AG04450 (cell line): ENCODE measurements at regions not wholly inside any gene's neighbourhood (a gene's known extent, or its start where the extent isn't known, plus 50 kb on each side); places are given as distances from the start of the nearest gene placed in this dataset.

Source experiments
- CTCF ChIA-PET: fragments of 300-600, 350-600 bp; formaldehyde crosslinking; extraction: SDS; loops from one replicate; lab custom pipeline; 2022; ENCODE audit warnings: antibody characterized with exemption, inconsistent platforms; lab: Charles Lee
- POLR2A ChIA-PET: fragments of 350-600 bp; formaldehyde crosslinking; extraction: SDS; loops from one replicate; lab custom pipeline; 2021; ENCODE audit warnings: antibody characterized with exemption, inconsistent platforms; lab: Yijun Ruan, JAX
- DNase-seq: peaks from one replicate; pipeline ENCODE4 v3.0.0-alpha.2; 2011; ENCODE audit warnings: low read depth, low spot score
- H3K27ac ChIP-seq: one replicate; pipeline ENCODE4 v1.5.1; 2012; ENCODE audit warnings: low read depth, low read length, control low read depth
- H3K27me3 ChIP-seq: one replicate; pipeline ENCODE4 v1.6.0; 2012; ENCODE audit warnings: low read length; ENCODE audit not compliant: control insufficient read depth, insufficient read depth
- H3K4me3 ChIP-seq: 2 replicates; pipeline ENCODE4 v1.5.1; 2011; ENCODE audit warnings: mild to moderate bottlenecking, low read depth, low read length, control low read depth
- H3K9me3 ChIP-seq: 2 replicates; pipeline ENCODE4 v1.5.1; 2012; ENCODE audit warnings: low read length; ENCODE audit not compliant: control insufficient read depth, insufficient read depth
- TF ChIP-seq, protein P1 (sequence below): IDR thresholded peaks from 2 replicates; pipeline ENCODE4 v1.5.1; 2011; ENCODE audit warnings: low read depth, low read length, control low read depth, inconsistent platforms

DNA sequence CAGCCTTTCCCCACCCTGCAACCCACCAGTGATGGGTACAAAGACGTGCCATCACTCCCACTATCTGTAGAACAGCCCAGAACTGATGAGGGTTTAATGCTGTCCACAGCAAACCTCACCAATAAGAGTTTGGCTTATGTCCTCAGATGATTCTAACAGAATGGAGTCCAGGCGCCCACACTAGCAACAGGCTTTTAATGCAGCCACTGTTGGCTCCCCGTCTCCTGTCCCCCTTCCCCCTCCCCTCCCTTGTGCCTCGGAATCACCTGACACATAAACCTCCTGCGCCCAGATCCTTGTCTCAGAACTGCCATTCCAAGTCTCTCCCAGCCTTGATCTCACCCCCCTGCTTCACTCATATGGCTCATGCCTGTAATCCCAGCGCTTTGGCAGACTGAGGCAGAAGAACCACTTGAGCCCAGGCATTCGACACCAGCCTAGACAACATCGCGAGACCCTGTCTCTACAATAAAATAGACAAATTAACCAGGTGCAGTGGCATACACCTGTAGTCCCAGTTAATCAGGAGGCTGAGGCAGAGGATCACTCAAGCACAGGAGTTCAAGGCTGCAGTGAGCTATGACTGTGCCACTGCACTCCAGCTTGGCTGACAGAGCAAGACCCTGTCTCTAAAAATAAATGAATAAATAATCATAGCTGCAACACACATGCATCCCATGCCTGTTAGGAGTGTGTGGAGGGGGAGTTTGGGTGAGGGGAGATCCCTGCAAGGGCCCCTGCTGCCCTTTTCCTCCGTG is 85.6 kb downstream of the SNX5 start:
- Histone ChIP-seq H3K9me3 (peaks cover 7% of the 10 kb centered on the region), H3K27me3 (no peaks in the 10 kb centered on the region), H3K4me3 (no peak overlapping the region), H3K27ac (no peak overlapping the region)
- CTCF ChIA-PET: interaction anchor here (1.0 to 2.1 kb wide), 2 partner anchors 15 to 379 kb away, joined by 5 to 8 read pairs; no protein-coding TSS in a partner anchor
- POLR2A ChIA-PET: no interaction called here
- DNase-seq: no peak
- TF ChIP-seq, protein P1, sequence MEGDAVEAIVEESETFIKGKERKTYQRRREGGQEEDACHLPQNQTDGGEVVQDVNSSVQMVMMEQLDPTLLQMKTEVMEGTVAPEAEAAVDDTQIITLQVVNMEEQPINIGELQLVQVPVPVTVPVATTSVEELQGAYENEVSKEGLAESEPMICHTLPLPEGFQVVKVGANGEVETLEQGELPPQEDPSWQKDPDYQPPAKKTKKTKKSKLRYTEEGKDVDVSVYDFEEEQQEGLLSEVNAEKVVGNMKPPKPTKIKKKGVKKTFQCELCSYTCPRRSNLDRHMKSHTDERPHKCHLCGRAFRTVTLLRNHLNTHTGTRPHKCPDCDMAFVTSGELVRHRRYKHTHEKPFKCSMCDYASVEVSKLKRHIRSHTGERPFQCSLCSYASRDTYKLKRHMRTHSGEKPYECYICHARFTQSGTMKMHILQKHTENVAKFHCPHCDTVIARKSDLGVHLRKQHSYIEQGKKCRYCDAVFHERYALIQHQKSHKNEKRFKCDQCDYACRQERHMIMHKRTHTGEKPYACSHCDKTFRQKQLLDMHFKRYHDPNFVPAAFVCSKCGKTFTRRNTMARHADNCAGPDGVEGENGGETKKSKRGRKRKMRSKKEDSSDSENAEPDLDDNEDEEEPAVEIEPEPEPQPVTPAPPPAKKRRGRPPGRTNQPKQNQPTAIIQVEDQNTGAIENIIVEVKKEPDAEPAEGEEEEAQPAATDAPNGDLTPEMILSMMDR: no peak

DNA sequence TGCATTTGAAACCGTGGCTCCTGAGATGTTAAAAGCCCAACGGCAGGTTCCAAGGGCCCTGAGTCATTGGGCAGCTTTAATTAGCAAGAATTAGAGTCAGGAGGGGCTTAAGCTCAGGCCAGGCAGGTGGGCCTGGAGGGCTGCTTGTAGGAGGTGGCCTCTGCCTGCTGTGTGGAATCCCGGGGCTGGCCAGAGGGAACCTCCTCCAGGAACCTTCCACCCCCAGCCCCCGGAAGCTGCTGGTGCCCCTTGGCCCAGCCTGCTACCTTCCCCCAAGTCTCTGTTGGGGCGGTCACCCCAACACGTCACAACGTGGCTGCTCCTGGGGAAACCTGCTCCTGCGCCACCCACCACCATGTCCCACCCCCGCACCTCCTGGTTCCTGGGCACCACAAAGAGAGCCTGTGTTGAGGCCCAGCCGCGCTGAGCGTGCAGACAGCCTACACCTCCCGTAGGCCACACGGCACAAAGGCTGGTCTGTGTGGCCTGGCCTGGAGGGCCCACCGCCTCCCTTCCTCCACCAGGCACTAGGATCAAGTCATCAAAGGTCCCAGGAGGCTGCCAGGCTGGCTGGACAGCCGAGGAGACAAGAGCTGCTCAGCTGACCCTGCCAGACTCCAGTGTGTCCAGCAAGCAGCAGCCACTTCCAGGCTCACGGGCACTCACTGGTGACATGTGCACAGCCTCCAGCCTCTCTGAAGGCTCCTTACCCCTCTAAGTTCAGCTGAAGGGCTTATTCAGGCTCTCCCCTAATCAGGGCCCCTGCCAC is 86.3 kb downstream of the SNX5 start:
- ChIA-PET CTCF (interaction anchor here (1.0 to 2.1 kb wide), 3 partner anchors 15 to 378 kb away, joined by 4 to 8 read pairs (median 5); no protein-coding TSS in a partner anchor), POLR2A (interaction anchor here (1.3 kb wide), 1 partner anchor 40 kb away, joined by 4 read pairs; no protein-coding TSS in a partner anchor)
- no peak overlapping the region for H3K4me3 ChIP-seq
- peaks cover 4% of the 10 kb centered on the region; the same call in 1 of the 2 replicates for H3K9me3 ChIP-seq
- no peak overlapping the region for H3K27ac ChIP-seq
- no peak for DNase-seq
- no peaks in the 10 kb centered on the region for H3K27me3 ChIP-seq
- TF ChIP-seq, protein P1: no peak

DNA sequence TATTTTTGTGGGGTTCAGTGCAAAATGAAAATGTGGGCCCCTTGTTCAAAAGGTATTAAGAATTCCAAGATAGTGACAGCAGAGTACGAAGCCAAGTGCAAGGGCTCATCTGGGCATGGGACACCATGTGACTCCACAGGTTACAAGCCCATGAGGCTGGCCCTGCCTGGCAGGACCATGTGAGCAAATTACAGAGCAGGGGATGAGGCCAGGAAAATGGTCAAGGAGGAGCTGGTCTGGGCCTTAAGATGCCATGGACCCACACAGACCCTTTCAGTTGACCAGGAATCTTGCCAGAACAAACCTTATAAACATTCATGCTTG is 86.9 kb downstream of the SNX5 start:
- POLR2A ChIA-PET: interaction anchor here (1.3 kb wide), 1 partner anchor 40 kb away, joined by 4 read pairs; no protein-coding TSS in a partner anchor
- Histone ChIP-seq H3K27me3 (no peaks in the 10 kb centered on the region), H3K9me3 (peaks cover 4% of the 10 kb centered on the region; the same call in 1 of the 2 replicates), H3K27ac (no peak overlapping the region), H3K4me3 (no peak overlapping the region)
- TF ChIP-seq, protein P1: no peak
- DNase-seq: no peak
- CTCF ChIA-PET: interaction anchor here (1.5 kb wide), 1 partner anchor 199 kb away, joined by 4 read pairs; no protein-coding TSS in a partner anchor

DNA sequence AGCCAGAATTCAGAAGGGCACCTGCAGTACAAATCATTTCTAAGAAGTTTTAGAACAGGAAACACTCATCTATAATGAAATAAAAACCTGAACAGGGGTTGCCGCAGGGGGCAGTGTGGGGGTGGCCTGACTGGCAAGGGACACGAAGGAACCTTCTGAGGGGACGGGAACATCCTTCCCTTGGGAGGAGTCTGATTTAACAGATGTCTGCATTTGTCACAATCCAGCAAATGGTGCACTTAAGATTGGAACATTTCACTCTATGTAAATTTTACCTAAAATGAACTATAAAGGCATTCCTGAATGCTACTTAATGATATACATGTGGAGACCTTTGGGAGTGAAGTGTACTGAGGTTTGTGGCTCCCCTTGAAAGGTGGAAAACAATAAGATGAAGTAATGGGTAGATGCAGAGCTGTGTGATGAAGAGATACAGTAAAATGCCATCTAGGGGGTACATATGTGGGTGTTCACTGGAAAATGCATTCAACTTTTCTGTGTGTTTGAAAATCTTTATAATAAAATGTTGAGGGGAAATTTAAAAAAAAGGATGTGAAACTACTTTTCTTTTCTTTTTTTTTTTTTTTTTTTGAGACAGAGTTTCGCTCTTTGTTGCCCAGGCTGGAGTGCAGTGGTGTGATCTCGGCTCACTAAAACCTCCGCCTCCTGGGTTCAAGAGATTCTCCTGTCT is 89.5 kb downstream of the SNX5 start:
- DNase-seq: no peak
- no peaks in the 10 kb centered on the region for H3K27me3 ChIP-seq
- TF ChIP-seq, protein P1: no peak
- CTCF ChIA-PET: no interaction called here
- POLR2A ChIA-PET: no interaction called here
- no peak overlapping the region for H3K27ac ChIP-seq
- H3K9me3 ChIP-seq: peaks cover 4% of the 10 kb centered on the region; the same call in 1 of the 2 replicates
- H3K4me3 ChIP-seq: no peak overlapping the region
